Activated T-cell treated with anti-CD3 and anti-CD28 coated beads, Interleukin-2, amount 50 U/mL, for 1 hour (primary cell): ENCODE measurements at regions not wholly inside any gene's neighbourhood (a gene's known extent, or its start where the extent isn't known, plus 50 kb on each side); places are given as distances from the start of the nearest gene placed in this dataset.
"Not testable (repeated sequence)": the region's sequence is repeated elsewhere in the genome, so short reads cannot be mapped to it uniquely, and the experiment has no call there.

Experiments
- DNase-seq: peaks from one replicate; pipeline ENCODE4 v3.0.0-alpha.2; 2020

DNA sequence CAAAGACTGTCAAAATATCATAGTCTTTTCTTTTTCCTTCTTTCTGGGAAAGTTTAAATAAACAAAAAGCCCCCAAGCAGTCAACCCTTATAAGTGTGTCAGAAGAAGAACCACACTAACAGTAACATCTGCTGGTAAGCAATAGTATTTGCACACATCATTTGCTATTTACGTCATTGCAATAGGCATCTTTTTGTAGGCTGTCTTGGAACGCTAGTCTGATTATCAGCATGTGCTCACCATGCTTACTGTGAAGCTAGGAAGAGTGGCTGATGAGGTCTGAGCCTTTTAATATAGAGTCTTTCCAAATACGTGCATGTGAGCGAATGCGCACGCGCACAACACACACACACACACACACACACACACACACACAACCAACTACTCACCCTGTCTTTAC lies 599.0 kb upstream of the TPK1 start:
- DNase-seq: no peak

DNA sequence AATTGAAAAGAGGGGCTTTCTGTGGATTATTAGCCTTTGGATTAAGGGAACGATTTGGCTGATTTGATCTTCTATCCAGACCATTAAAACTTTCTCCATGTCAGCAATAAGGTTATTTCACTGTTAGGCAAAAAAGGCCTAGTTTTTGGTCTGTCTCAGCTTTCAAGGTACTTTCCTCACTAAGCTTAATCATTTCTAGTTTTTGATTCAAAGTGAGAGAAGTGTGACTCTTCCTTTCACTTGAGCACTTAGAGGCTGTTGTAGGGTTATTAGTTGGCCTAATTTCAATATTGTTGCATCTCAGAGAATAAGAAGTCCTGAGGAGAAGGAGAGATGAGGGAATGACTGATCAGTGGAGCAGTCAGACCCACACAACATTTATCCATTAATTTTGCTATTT lies 596.0 kb upstream of the TPK1 start:
- DNase-seq: no peak

DNA sequence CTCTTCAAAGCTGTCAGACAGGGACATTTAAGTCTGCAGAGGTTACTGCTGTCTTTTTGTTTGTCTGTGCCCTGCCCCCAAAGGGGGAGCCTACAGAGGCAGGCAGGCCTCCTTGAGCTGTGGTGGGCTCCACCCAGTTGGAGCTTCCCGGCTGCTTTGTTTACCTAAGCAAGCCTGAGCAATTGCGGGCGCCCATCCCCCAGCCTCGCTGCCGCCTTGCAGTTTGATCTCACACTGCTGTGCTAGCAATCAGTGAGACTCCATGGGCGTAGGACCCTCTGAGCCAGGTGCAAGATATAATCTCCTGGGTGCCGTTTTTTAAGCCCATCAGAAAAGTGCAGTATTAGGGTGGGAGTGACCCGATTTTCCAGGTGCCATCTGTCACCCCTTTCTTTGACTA lies 582.6 kb upstream of the TPK1 start:
- DNase-seq: not testable (repeated sequence)

DNA sequence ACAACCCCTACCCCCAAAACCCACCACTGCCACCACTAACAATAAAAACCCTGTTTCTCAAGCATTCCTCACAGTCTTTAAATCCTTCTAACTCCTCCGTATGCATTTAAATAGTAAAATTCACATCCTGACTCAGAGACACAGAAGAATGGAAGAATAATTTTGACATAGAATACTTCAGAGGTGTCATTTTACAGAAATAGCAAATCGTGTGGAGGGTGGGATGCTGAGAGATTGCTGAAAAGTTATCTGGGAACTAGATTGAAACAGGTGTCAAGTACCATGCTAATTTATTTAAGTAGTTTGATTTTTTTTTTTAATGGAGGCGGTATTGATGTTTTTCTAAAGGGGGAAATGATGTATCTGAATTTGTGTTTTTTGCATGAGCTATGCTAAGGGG lies 575.2 kb upstream of the TPK1 start:
- DNase-seq: no peak

DNA sequence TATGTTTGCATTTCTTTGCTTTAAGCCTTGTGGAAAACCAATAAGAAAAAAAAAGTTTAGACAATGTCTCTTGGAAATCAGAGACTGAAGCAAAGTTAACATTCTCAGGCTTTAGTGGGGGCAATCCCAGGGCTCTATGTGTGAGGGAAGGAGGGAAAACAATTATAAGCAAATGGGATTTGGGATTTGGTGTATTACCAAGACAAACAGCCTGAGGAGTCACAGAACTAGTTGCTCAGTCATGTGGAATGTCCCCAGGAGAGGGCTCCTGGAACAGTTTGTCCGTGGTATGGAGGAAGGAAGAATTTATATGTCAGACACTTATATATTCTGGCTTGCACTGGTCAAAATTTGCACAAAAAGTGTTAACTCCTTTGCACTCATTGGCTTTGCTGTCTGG lies 562.9 kb upstream of the TPK1 start:
- no peak for DNase-seq

DNA sequence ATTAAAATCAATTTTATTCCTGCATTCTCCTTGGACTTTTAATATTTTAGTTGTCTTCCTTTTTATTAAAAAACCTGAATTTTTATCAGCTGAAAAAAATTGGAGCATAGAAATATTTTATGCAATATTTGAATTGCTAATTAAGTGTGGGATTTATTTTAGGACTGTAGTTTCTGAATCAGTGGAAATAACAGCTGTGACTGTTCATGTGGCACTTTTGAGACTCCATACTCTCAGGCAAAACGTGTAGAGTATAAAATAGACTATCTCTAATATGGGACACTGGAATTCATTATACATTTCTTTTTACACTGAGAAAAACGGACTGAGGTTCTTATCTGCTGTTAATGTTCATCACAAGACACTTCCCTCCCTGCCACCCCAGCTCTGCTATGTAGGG lies 558.3 kb upstream of the TPK1 start:
- no peak for DNase-seq

DNA sequence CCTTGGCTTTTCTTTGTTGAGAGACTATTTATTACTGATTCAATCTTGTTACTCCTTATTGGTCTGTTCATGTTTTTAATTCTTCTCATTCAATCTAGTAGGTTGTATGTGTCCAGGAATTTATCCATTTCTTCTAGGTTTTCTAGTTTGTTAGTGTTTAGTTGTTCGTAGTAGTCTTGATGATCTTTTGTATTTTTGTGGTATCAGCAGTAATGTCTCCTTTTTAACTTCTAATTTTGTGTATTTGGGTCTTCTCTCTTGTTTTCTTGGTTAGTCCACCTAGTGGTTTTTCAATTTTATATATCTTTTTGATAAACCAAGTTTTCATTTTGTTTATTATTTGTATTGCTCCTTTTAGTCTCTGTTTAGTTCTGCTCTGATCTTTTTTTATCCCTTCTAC lies 546.9 kb upstream of the TPK1 start:
- no peak for DNase-seq

DNA sequence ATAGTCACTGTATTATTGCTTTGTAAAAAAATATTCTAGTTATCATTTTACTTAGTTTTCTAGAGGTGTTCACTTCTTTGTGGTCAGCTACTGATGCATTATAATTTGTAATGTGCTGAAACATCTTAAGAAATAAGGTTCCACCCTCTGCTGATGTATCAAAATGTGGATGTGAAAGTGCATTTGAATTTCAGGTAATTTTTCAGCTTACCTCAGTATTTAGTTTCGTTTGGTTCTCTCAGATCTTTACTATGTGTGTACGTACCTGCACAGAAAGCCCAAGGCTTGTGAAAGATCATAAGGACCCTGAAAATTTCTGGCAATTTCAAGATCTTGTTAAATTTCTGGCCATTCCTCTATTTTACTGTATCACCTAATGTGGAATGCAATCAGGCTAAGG lies 542.3 kb upstream of the TPK1 start:
- no peak for DNase-seq

DNA sequence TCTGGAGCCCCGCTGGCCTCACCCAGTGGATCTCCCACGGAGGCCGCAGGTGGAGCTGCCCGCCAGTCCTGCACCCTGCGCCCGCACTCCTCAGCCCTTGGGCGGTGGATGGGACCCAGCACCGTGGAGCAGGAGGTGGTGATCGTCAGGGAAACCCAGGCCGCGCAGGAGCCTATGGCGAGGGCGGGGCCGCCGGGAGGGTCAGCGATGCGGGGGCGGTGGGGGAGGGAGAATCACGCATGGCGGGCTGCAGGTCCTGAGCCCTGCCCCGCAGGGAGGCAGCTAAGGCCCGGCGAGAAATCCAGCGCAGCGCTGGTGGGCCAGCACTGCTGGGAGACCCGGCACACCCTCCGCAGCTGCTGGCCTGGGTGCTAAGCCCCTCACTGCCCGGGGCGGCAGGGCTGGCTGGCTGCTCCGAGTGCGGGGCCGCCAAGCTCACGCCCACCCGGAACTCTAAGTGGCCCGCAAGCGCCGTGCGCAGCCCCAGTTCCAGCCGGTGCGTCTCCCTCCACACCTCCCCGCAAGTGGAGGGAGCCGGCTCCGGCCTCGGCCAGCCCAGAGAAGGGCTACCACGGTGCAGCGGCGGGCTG lies 524.8 kb upstream of the TPK1 start:
- DNase-seq: no peak

DNA sequence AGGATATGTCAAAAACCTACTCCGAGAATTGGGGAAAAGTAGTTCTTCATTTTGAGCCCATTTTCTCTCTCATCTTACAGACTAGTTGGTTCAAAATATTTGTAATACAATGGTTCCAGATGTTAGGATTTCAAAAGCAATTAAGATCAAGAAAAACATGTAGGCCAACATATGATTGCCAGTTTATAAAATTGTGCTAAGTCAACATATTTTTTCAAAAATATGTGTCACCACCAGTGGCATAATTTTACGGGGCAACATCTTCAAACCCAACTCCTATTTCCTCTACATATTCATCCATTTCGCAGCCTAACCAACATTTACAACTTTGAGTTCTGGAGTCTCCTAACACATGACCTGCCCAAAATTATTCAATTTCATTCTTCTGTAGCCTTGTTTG lies 514.5 kb upstream of the TPK1 start:
- DNase-seq: no peak

DNA sequence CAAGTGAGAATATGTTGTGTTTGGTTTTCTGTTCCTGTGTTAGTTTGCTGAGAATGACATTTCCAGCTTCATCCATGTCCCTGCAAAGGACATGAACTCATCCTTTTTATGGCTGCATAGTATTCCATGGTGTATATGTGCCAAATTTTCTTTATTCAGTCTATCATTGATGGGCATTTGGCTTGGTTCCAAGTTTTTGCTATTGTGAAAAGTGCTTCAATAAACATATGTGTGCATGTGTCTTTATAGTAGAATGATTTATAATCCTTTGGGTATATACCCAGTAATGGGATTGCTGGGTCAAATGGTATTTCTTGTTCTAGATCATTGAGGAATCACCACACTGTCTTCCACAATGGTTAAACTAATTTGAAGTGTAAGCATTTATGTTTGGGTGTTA lies 513.6 kb upstream of the TPK1 start:
- DNase-seq: not testable (repeated sequence)

DNA sequence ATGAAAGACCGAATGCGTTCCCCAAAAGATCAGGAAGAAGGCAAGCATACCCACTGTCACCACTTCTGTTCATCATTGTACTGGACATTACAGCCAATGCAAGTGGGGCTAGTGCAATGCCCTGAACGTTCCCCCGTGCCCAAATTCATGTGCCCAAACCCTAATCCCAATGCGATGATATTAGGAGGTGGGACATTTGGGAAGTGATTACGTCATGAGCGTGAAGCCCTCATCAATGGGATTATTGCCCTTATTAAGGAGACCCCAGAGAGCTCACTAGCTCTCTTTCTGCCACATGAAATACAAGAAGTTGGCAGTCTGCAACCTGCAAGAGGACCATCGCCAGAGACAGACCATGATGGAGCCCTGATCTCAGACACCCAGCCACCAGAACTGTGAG lies 511.4 kb upstream of the TPK1 start:
- no peak for DNase-seq

DNA sequence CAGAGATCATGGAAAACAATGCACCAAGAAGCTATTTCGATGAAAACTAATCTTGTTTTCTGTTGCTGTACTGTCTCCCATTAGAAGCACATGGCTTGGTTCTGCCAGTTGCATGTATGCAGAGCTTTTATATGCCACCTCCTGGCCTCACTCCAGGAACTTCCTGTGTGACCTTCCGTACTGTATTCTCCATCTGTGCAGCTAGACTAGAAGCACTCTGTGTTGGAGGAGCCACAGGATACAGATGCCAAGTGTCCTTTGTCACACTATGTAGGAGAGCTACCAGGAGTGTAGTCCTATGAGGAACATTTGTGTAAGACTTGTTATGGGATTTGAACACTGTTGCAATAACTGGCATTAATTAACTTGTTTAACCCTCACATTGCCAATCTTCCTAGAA lies 503.5 kb upstream of the TPK1 start:
- no peak for DNase-seq

DNA sequence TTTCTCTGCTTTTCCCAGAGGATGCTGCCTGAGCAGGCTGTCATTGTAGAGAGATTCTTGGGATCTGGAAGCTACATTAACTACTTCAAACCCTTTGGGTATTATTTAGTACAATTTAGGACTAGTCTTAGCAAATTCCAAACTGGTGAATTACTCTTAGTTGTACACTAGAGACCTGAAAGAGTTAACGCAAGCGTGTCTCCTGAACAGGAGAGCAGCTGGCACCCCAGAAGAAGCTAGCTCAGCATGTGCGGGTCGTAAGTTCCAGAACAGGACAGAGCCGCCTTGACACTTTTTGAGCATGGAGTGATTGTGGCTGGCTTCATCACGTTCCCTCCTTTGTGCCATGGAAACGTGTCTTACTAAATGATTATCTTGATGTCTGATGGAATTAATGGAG lies 495.7 kb upstream of the TPK1 start:
- DNase-seq: no peak

DNA sequence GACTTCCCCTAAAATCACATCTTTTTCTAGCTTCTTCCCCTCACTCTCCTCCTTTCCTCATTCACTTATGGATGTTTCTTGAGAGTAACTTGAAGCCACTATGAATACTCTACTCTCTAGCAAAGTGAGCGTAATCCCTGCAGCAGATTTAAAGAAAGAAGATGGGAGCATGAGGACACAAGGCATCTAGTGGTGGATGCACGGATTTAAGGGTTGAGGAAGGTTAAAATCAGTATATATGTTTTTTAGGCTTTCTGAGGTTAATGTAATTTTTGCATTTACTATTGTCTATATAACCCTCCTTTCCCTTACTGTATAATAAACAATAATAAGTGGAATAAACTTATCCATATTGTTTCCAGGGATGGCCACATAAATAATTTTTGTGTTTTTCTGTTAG lies 495.2 kb upstream of the TPK1 start:
- DNase-seq: no peak

DNA sequence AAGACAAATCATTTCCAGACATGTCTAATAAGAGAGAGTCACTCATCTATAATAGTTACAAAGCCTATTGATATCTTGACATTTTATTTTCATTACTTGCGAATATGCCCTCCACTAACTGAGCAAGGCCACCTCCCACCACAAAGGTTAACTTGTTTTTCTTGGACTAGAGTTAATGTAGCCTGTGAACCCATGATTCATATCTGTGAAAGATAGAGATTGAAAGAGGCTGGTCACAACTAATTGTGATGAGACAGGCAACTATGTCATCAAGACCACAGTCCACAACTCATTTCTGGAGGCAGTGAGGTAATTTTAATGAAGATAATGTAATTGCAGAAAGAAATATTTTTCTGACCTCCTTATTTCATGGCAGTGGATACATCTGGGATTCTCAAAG lies 491.8 kb upstream of the TPK1 start:
- DNase-seq: no peak

DNA sequence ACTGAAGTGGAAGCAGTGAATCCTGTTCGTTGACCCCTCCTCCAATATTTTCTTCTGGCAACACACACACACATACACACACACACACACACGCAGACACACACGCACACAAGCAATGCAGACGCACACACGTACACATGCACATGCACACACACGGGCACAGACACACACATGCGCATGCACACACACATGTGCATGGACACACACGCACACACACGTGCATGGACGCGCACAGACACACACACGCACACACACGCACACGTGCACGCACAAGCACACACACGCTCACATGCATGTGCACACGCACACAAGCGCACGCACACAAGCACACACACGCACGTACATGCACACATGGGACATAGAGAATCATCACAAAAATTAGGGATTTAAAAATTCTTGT lies 488.2 kb upstream of the TPK1 start:
- DNase-seq: no peak

DNA sequence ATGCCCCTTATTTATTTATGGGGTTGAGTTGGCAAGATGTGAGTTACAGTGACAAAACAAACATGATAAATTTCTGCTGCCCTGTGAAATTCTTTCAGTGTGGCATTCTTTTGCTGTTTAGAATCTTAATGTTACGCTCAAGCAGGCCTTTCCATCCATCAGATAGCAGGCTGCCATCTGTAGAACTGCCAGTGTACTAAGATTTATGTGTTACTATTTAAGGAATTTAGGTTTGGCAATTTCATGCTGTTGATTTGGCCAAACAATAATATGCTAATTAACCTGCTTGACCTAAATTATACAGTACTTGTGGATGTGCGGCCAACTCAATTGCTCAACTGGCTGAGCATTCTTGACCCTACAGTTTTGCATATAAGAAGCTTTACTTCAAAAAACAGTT lies 477.7 kb upstream of the TPK1 start:
- no peak for DNase-seq

DNA sequence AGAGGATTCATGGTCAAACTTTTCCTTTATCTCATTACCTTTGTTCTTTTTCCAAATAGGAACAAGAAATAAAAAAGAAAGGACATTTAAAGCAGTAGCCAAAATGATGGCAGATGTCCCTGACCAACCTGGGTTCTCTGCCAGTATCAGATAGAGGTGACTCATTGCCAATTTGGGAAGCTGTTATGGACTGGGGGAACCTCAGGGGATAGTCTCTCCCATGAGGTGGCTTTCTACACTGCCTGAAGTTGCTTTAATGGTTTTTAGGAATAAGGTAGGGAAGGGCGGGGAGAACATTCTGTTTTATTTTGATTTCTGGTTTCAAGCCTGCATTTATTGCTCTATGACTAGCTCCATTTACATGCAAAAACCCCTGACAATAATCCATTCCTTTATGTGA lies 457.9 kb upstream of the TPK1 start:
- DNase-seq: no peak

DNA sequence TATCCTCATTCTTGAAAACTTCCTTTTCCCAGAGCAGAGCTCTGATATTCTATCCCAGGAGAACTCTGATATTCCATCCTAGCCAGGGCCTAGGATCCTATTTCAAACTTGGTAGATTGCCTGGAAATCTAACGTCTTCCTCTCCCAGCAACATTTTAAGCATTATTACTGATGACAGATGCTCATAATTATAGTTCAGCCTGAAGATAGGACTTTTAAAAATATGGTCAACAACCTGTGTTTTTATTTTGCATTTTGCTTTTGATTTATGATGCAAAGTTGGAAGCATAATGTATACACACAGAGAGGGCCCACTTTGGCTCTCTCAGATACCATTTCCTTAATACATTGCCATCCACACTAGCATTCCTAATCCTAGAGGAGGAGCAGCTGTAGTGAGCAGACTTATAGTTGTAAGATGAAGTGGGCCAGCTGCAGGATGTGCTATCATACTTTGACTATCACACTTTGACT lies 457.4 kb upstream of the TPK1 start:
- no peak for DNase-seq

DNA sequence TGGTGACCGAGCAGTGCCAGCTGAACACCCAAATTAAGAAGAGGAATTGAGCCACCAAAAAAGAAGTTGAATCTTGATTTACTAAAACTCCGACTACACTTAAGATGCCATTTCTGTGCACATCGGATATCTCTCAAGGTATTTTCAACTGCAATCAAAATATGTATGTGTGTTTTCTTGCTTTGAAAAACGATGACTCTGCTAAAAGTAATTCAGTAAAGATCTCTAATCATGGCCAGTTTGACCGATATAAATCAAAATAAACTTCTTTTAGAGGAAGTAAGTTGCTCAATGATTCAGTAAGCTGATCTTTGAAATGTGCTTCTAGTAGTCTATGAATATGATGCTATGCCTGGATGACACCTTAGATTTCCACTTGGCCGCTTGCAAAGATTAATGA lies 453.5 kb upstream of the TPK1 start:
- DNase-seq: no peak

DNA sequence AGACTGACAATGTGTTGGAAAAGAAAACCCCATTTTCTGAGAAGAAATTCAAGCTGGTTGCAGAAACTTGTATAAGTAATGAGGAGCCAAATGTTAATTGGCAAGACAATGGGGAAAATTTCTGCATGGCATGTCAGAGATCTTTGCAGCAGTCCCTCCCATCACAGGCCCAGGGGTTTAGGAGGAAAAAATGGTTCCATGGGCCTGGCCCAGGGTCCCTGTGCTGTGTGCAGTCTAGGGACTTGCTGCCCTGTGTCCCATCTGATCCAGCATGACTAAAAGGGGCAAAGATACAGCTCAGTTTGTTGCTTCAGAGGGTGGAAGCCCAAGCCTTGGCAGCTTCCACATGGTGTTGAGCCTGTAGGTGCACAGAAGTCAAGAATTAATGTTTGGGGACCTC lies 440.3 kb upstream of the TPK1 start:
- DNase-seq: no peak

DNA sequence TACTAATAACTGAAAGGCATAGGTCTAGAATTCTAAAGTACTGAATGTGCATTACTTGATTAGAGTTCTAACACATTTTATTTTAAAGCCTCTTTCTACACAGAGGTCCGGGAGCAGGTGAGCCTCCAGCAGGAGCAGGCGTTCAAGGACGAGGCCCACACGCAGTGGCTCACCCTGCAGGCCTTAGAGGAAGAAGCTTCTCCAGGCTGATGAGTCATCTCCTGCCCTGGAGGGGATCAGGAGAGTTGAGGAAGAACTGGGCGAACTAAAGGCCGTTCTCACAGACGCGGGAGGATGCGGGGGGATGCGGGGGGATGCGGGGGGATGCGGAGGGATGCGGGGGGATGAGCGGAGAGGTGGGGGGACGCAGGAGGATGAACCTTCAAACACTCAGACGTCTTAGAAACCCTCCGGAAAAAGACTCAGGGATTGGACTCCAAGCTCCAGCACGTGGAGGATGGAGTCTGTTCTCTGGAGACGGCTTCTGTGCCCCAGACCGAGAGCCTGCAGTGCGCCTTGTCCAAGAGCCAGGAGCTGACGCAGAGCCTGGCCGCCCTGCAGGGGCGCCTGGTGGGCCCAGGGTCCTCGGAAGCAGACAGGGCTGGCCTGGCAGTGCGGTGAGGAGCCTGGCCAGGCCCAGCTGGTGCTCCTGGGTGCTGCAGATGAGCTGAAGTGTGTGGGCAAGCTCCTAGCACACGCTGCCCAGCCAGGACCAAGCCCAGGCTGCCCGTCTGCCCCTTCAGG lies 433.7 kb upstream of the TPK1 start:
- no peak for DNase-seq

DNA sequence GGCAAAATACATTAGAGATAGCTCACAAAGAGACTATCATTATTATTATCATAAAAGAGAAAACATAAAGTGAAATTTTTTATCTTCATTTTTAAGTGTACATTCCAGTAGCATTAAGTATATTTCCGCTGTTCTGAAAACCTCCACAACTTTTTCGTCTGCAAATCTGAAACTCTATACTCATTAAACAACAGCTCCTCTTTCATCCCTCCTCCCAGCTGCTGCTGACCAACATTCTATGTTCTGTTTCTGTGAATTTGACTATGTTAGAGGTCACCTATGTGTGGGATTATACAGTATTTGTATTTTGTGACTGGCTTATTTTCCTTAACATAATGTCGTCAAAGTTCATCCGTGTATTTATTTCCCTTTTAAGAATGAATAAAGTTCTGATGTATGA lies 429.3 kb upstream of the TPK1 start:
- no peak for DNase-seq

DNA sequence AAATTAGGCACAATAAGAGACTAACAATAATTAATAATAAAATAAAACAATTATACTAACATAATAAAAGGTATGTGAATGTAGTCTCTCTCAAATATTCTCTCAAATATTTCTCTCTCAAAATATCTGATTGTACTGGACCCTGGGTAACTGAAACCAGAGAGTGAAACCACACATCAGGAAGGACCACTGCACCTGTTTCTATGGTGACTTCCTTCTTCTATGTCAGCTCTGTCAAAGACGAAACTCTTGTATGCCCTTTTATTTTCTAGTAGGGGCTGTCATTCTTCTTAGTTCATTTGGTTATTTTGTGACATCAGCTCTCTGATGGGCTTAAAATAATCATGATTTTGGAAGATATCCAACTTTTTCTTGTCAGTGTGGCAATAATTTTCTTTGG lies 428.0 kb upstream of the TPK1 start:
- no peak for DNase-seq
